ENCODE measurements at regions not wholly inside any gene's neighbourhood (a gene's known extent, or its start where the extent isn't known, plus 50 kb on each side); places are given as distances from the start of the nearest gene placed in this dataset.

GRCh38 chr3:70747847-70748246, 435.4 kb upstream of the MDFIC2 start:
- no peak for ATAC-seq (ENCODE audit: low FRiP score)
- TF ChIP-seq, protein P1, sequence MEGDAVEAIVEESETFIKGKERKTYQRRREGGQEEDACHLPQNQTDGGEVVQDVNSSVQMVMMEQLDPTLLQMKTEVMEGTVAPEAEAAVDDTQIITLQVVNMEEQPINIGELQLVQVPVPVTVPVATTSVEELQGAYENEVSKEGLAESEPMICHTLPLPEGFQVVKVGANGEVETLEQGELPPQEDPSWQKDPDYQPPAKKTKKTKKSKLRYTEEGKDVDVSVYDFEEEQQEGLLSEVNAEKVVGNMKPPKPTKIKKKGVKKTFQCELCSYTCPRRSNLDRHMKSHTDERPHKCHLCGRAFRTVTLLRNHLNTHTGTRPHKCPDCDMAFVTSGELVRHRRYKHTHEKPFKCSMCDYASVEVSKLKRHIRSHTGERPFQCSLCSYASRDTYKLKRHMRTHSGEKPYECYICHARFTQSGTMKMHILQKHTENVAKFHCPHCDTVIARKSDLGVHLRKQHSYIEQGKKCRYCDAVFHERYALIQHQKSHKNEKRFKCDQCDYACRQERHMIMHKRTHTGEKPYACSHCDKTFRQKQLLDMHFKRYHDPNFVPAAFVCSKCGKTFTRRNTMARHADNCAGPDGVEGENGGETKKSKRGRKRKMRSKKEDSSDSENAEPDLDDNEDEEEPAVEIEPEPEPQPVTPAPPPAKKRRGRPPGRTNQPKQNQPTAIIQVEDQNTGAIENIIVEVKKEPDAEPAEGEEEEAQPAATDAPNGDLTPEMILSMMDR (IDR thresholded peaks at IDR 0.05), result no peak
- no peak for DNase-seq (ENCODE audit: low spot score)

- ATAC-seq (ENCODE audit: low FRiP score) (no peak), DNase-seq (ENCODE audit: low spot score) (no peak)
- TF ChIP-seq, protein P1 (IDR thresholded peaks at IDR 0.05), result no peak
Observed at GRCh38 chr3:70744536-70744935, 432.1 kb upstream of the MDFIC2 start.

DNA sequence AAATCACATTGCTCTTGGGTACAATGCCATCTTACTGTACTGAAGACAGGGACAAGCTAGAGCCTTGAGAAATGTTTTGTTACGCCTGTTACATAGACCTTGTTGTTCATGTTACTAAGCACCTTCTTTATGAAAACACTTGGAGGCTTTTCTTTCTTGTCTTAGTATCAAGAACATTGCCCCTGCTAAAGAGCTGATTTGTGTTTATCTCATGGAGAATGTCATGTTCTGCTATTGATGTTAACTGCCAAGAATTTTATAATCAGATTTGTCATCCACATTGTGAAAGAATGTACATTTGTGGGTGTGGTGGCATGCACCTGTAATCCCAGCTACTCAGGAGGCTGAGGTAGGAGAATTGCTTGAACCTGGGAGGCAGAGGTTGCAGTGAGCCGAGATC, 431.3 kb upstream of the MDFIC2 start:
- DNase-seq (ENCODE audit: low spot score) (no peak), ATAC-seq (ENCODE audit: low FRiP score) (no peak)
- TF ChIP-seq, protein P1 (IDR thresholded peaks at IDR 0.05), result no peak

DNA sequence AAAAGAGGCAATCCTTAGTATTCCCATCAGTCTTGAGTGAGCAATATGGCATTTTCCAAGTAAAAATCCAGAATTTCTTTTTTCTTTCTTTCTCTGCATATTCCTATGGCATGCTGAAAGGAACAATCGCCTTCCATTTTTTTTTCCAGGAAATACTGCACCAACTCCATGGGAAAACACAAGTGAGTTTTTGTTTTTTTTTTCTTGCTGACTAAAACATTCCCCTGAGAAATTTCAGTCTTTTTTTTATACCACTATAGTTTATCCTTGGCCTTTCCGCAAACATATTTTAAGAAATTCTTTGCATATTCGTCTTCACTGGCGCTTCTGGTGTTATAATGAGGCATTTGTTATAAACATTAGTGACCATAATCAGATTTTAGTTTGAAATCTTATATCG, 429.6 kb upstream of the MDFIC2 start:
- DNase-seq (ENCODE audit: low spot score) (no peak), ATAC-seq (ENCODE audit: low FRiP score) (no peak)
- TF ChIP-seq, protein P1 (IDR thresholded peaks at IDR 0.05), result no peak

- TF ChIP-seq, protein P1 (IDR thresholded peaks at IDR 0.05), result no peak
- DNase-seq (ENCODE audit: low spot score), result no peak
- ATAC-seq (ENCODE audit: low FRiP score), result no peak
Observed at GRCh38 chr3:70740872-70741271, 428.4 kb upstream of the MDFIC2 start.

- ATAC-seq (ENCODE audit: low FRiP score) (no peak), DNase-seq (ENCODE audit: low spot score) (no peak)
- TF ChIP-seq, protein P1 (IDR thresholded peaks at IDR 0.05), result no peak
Observed at GRCh38 chr3:70740071-70740470, 427.6 kb upstream of the MDFIC2 start.

DNA sequence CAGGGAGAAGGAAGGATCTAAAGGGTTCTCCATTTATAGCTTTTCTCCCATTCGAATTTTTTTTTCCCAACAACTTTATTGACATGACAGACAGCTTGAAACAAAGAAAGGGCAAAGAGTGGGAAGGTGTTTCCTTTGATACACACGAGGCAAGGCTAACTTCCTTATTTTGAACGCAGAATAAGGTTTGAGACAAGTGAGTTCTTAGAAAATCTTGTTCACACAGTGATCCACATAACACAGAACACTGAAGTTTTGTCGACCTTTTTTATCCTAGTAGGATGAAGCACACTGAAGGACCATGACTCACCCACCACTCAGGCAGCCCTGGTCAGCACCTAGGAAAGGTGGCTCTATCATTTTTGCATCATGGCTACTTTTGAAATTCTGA, 425.8 kb upstream of the MDFIC2 start:
- no peak for DNase-seq (ENCODE audit: low spot score)
- no peak for ATAC-seq (ENCODE audit: low FRiP score)
- TF ChIP-seq, protein P1 (IDR thresholded peaks at IDR 0.05), result no peak

Data from omental fat pad (tissue), 3 donors.